Smooth muscle cell (in vitro differentiated cells): ENCODE measurements at regions not wholly inside any gene's neighbourhood (a gene's known extent, or its start where the extent isn't known, plus 50 kb on each side); places are given as distances from the start of the nearest gene placed in this dataset.

ENCODE experiments used
- DNase-seq: peaks from one replicate; lab custom pipeline; 2025; ENCODE audit not compliant: unreplicated experiment; lab: John Stamatoyannopoulos, UW
- H2AFZ ChIP-seq: fragments of 200-600 bp; sonication (generic); 2 replicates; pipeline ENCODE4 v1.6.0; 2016; ENCODE audit warnings: antibody characterized with exemption, low read depth, mild to moderate bottlenecking
- H3F3A ChIP-seq: fragments of 200-600 bp; sonication (generic); 2 replicates; pipeline ENCODE4 v1.6.0; 2017; ENCODE audit warnings: antibody characterized with exemption, low read depth
- H3K27ac ChIP-seq: fragments of 200-600 bp; sonication (generic); 2 replicates; pipeline ENCODE4 v1.5.1; 2016; ENCODE audit warnings: low read depth, mild to moderate bottlenecking
- H3K27me3 ChIP-seq: fragments of 200-600 bp; sonication (generic); 2 replicates; pipeline ENCODE4 v1.6.1; 2016; ENCODE audit warnings: low read depth, mild to moderate bottlenecking
- H3K36me3 ChIP-seq: fragments of 200-600 bp; sonication (generic); 2 replicates; pipeline ENCODE4 v1.5.1; 2016; ENCODE audit warnings: low read depth
- H3K4me1 ChIP-seq: fragments of 200-600 bp; sonication (generic); 2 replicates; pipeline ENCODE4 v1.5.1; 2016; ENCODE audit warnings: low read depth
- H3K4me2 ChIP-seq: fragments of 200-600 bp; sonication (generic); 2 replicates; pipeline ENCODE4 v1.6.0; 2016; ENCODE audit warnings: mild to moderate bottlenecking
- H3K4me3 ChIP-seq: fragments of 200-600 bp; sonication (generic); 2 replicates; pipeline ENCODE4 v1.5.1; 2016; ENCODE audit warnings: mild to moderate bottlenecking
- H3K79me2 ChIP-seq: fragments of 200-600 bp; sonication (generic); 2 replicates; pipeline ENCODE4 v1.6.0; 2016; ENCODE audit warnings: low read depth, mild to moderate bottlenecking
- H3K9ac ChIP-seq: fragments of 200-600 bp; sonication (generic); 2 replicates; pipeline ENCODE4 v1.6.0; 2016; ENCODE audit warnings: low read depth
- H3K9me3 ChIP-seq: fragments of 200-600 bp; sonication (generic); replicated peaks from 2 replicates; pipeline ENCODE4 v1.5.1; 2016; ENCODE audit warnings: low read depth
- H4K20me1 ChIP-seq: fragments of 200-600 bp; sonication (generic); 2 replicates; pipeline ENCODE4 v1.6.0; 2016; ENCODE audit warnings: low read depth
- CTCF ChIP-seq: fragments of 200-600 bp; sonication (generic); IDR thresholded peaks from 2 replicates; pipeline ENCODE4 v1.5.1; 2017; ENCODE audit warnings: borderline replicate concordance, mild to moderate bottlenecking, antibody characterized with exemption; ENCODE audit not compliant: insufficient read depth, poor library complexity, severe bottlenecking
- WGBS: methylation state at CpG from one replicate; pipeline ENCODE4 v1.1.7; 2016; ENCODE audit warnings: low lambda C conversion rate; 5-methylcytosine and 5-hydroxymethylcytosine counted together

- Histone ChIP-seq H3K9me3 (no peaks in the 10 kb centered on the region), H3F3A (no peaks in the 10 kb centered on the region)
These were observed 539.3 kb downstream of the METTL4 start for GRCh38 chr18:2032036-2032435.

GRCh38 chr18:2035056-2035455, 536.2 kb downstream of the METTL4 start:
- Histone ChIP-seq H3K9ac (no peak overlapping the region), H3K9me3 (no peaks in the 10 kb centered on the region), H3K4me3 (no peak overlapping the region), H3F3A (no peaks in the 10 kb centered on the region), H3K27me3 (no peaks in the 10 kb centered on the region), H2AFZ (no peak overlapping the region), H3K4me1 (no peaks in the 10 kb centered on the region), H3K36me3 (no peaks in the 10 kb centered on the region), H3K79me2 (no peaks in the 10 kb centered on the region), H4K20me1 (no peaks in the 10 kb centered on the region), H3K27ac (no peak overlapping the region), H3K4me2 (no peak overlapping the region)
- WGBS = 92% methylated on average over 7 of the region's 7 CpGs
- no peak for DNase-seq
- TF ChIP-seq CTCF = no peak

More at GRCh38 chr18:2032036-2032435, 539.3 kb downstream of the METTL4 start:
- H2AFZ ChIP-seq = no peak overlapping the region
- H3K4me3 ChIP-seq = no peak overlapping the region
- H3K27me3 ChIP-seq = no peaks in the 10 kb centered on the region
- H3K9ac ChIP-seq = no peak overlapping the region
- no peaks in the 10 kb centered on the region for H4K20me1 ChIP-seq
- TF ChIP-seq CTCF = no peak
- no peaks in the 10 kb centered on the region for H3K4me1 ChIP-seq
- no peaks in the 10 kb centered on the region for H3K36me3 ChIP-seq
- H3K27ac ChIP-seq = no peak overlapping the region
- no peaks in the 10 kb centered on the region for H3K79me2 ChIP-seq
- DNase-seq = no peak
- no peak overlapping the region for H3K4me2 ChIP-seq

DNA sequence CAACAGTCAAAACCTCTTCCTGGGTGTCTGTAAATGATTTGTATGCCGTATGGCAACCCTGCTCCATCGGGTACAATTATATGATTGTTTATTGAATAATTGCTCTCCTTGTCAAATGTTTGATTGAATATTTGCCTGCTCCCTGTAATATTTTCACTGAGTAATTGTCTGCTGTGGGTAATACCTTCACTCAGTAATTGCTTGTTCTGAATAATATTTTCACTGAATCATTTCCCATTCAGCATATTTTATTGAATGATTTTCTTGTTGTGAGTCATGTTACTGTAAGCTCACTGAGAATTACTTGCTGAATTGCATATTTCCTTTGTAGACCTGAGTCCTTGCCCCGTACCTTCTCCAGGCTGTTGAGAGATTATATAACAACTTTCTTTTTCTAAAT, 535.2 kb downstream of the METTL4 start:
- no peaks in the 10 kb centered on the region for H3K79me2 ChIP-seq
- no peak overlapping the region for H3K9ac ChIP-seq
- H4K20me1 ChIP-seq = no peaks in the 10 kb centered on the region
- H2AFZ ChIP-seq = no peak overlapping the region
- no peaks in the 10 kb centered on the region for H3K9me3 ChIP-seq
- H3K27me3 ChIP-seq = no peaks in the 10 kb centered on the region
- DNase-seq = no peak
- H3K4me1 ChIP-seq = no peaks in the 10 kb centered on the region
- H3K36me3 ChIP-seq = no peaks in the 10 kb centered on the region
- TF ChIP-seq CTCF = no peak
- H3F3A ChIP-seq = no peaks in the 10 kb centered on the region
- no peak overlapping the region for H3K4me2 ChIP-seq
- no peak overlapping the region for H3K27ac ChIP-seq
- WGBS = 92% methylated on average over 3 of the region's 3 CpGs
- no peak overlapping the region for H3K4me3 ChIP-seq

- H3K27ac ChIP-seq = no peak overlapping the region
- WGBS = 97% methylated on average over 3 of the region's 3 CpGs
- no peak overlapping the region for H3K4me3 ChIP-seq
- no peaks in the 10 kb centered on the region for H3F3A ChIP-seq
- no peaks in the 10 kb centered on the region for H3K79me2 ChIP-seq
- no peak for TF ChIP-seq CTCF
- no peaks in the 10 kb centered on the region for H3K9me3 ChIP-seq
- no peaks in the 10 kb centered on the region for H3K4me1 ChIP-seq
- H3K36me3 ChIP-seq = no peaks in the 10 kb centered on the region
- DNase-seq = no peak
- H3K4me2 ChIP-seq = no peak overlapping the region
- H3K27me3 ChIP-seq = no peaks in the 10 kb centered on the region
- H3K9ac ChIP-seq = no peak overlapping the region
- H2AFZ ChIP-seq = no peak overlapping the region
- H4K20me1 ChIP-seq = no peaks in the 10 kb centered on the region
These were observed 531.0 kb downstream of the METTL4 start for GRCh38 chr18:2040279-2040678.
